ENCODE measurements at regions not wholly inside any gene's neighbourhood (a gene's known extent, or its start where the extent isn't known, plus 50 kb on each side); places are given as distances from the start of the nearest gene placed in this dataset.

- DNase-seq, result no peak
These were observed 50.7 kb upstream of the PAIP2B start for GRCh38 chr2:71277536-71278103.

- DNase-seq, result no peak
These were observed 50.2 kb upstream of the PAIP2B start for GRCh38 chr2:71277147-71277475.

GRCh38 chr2:71276311-71277146 lies 49.6 kb upstream of the PAIP2B start:
- DNase-seq, result peak; percentile 92

Measured in NCI-H774 (cell line).